ENCODE measurements at regions not wholly inside any gene's neighbourhood (a gene's known extent, or its start where the extent isn't known, plus 50 kb on each side); places are given as distances from the start of the nearest gene placed in this dataset.

DNA sequence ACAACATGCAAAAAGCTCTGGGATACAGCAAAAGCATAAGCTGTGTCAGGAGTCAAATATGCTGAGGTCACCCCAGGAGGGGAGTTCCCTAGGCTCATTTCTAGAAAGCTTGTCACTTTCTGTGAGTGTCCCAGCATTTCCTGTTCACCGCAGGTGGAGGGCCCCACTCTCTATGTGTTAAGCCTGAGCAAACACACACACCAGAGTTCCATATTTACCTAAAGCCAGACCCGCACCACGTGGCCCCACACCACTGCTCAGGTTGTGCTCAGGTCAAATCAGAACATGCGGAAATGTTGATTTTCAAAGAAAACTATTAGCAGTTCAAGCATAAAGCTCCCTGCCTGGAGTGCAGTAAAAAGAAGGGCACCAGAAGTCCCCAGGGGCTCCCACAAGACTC, 259.6 kb upstream of the PPP2R2D start (continued):
- TF ChIP-seq FOXP4 (CRISPR knock-in tag; IDR thresholded peaks at IDR 0.05) (peak; percentile 21; the same call in 1 of the 2 replicates), KDM4B (CRISPR knock-in tag; IDR thresholded peaks at IDR 0.05) (no peak), TBX3 (IDR thresholded peaks at IDR 0.05; ENCODE audit: borderline replicate concordance) (no peak), GATAD2A (CRISPR knock-in tag; IDR thresholded peaks at IDR 0.05) (no peak), SMAD3 (CRISPR knock-in tag; IDR thresholded peaks at IDR 0.05) (no peak), SIX4 (CRISPR knock-in tag; IDR thresholded peaks at IDR 0.05) (no peak), ELF3 (CRISPR knock-in tag; IDR thresholded peaks at IDR 0.05) (peak; percentile 62; the same call in 1 of the 2 replicates), NFYB (CRISPR knock-in tag; IDR thresholded peaks at IDR 0.05) (no peak), RXRB (CRISPR knock-in tag; IDR thresholded peaks at IDR 0.05; ENCODE audit: borderline replicate concordance) (peak; percentile 69), MTF1 (CRISPR knock-in tag; IDR thresholded peaks at IDR 0.05) (no peak), ZNF274 (CRISPR knock-in tag; IDR thresholded peaks at IDR 0.05) (no peak), ZBTB34 (CRISPR knock-in tag; IDR thresholded peaks at IDR 0.05) (no peak), SATB2 (CRISPR knock-in tag; IDR thresholded peaks at IDR 0.05) (no peak), PCBP2 (optimal IDR thresholded peaks at IDR 0.05; ENCODE audit: low read depth, low read length, poor library complexity, severe bottlenecking) (no peak), FOXK1 (CRISPR knock-in tag; IDR thresholded peaks at IDR 0.05; ENCODE audit: borderline replicate concordance, low read depth) (no peak; the same call in 1 of the 2 replicates), NFKBIZ (CRISPR knock-in tag; IDR thresholded peaks at IDR 0.05) (no peak), SMARCE1 (IDR thresholded peaks at IDR 0.05; ENCODE audit: borderline replicate concordance) (no peak), ZMYM2 (CRISPR knock-in tag; IDR thresholded peaks at IDR 0.05) (no peak), TP53 (CRISPR knock-in tag; conservative IDR thresholded peaks at IDR 0.05) (no peak), HOXA9 (CRISPR knock-in tag; IDR thresholded peaks at IDR 0.05; ENCODE audit: borderline replicate concordance) (no peak), POGK (CRISPR knock-in tag; conservative IDR thresholded peaks at IDR 0.05) (no peak)
- TF ChIP-seq, protein P1, sequence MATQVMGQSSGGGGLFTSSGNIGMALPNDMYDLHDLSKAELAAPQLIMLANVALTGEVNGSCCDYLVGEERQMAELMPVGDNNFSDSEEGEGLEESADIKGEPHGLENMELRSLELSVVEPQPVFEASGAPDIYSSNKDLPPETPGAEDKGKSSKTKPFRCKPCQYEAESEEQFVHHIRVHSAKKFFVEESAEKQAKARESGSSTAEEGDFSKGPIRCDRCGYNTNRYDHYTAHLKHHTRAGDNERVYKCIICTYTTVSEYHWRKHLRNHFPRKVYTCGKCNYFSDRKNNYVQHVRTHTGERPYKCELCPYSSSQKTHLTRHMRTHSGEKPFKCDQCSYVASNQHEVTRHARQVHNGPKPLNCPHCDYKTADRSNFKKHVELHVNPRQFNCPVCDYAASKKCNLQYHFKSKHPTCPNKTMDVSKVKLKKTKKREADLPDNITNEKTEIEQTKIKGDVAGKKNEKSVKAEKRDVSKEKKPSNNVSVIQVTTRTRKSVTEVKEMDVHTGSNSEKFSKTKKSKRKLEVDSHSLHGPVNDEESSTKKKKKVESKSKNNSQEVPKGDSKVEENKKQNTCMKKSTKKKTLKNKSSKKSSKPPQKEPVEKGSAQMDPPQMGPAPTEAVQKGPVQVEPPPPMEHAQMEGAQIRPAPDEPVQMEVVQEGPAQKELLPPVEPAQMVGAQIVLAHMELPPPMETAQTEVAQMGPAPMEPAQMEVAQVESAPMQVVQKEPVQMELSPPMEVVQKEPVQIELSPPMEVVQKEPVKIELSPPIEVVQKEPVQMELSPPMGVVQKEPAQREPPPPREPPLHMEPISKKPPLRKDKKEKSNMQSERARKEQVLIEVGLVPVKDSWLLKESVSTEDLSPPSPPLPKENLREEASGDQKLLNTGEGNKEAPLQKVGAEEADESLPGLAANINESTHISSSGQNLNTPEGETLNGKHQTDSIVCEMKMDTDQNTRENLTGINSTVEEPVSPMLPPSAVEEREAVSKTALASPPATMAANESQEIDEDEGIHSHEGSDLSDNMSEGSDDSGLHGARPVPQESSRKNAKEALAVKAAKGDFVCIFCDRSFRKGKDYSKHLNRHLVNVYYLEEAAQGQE (IDR thresholded peaks at IDR 0.05; ENCODE audit: borderline replicate concordance in 1 of 2, low read depth in 1 of 2, low read length in 2 of 2), result no peak
- TF ChIP-seq, protein P2, sequence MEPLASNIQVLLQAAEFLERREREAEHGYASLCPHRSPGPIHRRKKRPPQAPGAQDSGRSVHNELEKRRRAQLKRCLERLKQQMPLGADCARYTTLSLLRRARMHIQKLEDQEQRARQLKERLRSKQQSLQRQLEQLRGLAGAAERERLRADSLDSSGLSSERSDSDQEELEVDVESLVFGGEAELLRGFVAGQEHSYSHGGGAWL (CRISPR knock-in tag; IDR thresholded peaks at IDR 0.05), result no peak
